ENCODE measurements at regions not wholly inside any gene's neighbourhood (a gene's known extent, or its start where the extent isn't known, plus 50 kb on each side); places are given as distances from the start of the nearest gene placed in this dataset.

GRCh38 chr22:27222178-27222577 is 564.8 kb downstream of the MIAT start:
- Histone ChIP-seq H3K36me3 (no peaks in the 10 kb centered on the region), H3K27me3 (no peaks in the 10 kb centered on the region), H3K4me1 (peaks cover 10% of the 10 kb centered on the region), H3K9me3 (peaks cover 3% of the 10 kb centered on the region), H3K27ac (no peak overlapping the region), H3K4me3 (no peak overlapping the region)
- DNase-seq (ENCODE audit: extremely low spot score in 2 of 2): no peak
- intact Hi-C loops (cut with DNase I): no loop called here
- TF ChIP-seq POLR2AphosphoS5 (IDR thresholded peaks at IDR 0.05; ENCODE audit: insufficient read depth in 1 of 2, low read depth in 1 of 2) (no peak), POLR2A (IDR thresholded peaks at IDR 0.05) (no peak), CTCF (IDR thresholded peaks at IDR 0.05) (no peak)

GRCh38 chr22:27223317-27224177 is 566.2 kb downstream of the MIAT start:
- peaks cover 10% of the 10 kb centered on the region for H3K4me1 ChIP-seq
- no peak overlapping the region for H3K27ac ChIP-seq
- H3K4me3 ChIP-seq: no peak overlapping the region
- TF ChIP-seq CTCF (IDR thresholded peaks at IDR 0.05) (no peak), POLR2A (IDR thresholded peaks at IDR 0.05) (no peak), POLR2AphosphoS5 (IDR thresholded peaks at IDR 0.05; ENCODE audit: insufficient read depth in 1 of 2, low read depth in 1 of 2) (no peak)
- H3K36me3 ChIP-seq: no peaks in the 10 kb centered on the region
- H3K9me3 ChIP-seq: peaks cover 3% of the 10 kb centered on the region
- DNase-seq (ENCODE audit: extremely low spot score in 2 of 2): no peak
- H3K27me3 ChIP-seq: no peaks in the 10 kb centered on the region
- intact Hi-C loops (cut with DNase I): no loop called here

DNA sequence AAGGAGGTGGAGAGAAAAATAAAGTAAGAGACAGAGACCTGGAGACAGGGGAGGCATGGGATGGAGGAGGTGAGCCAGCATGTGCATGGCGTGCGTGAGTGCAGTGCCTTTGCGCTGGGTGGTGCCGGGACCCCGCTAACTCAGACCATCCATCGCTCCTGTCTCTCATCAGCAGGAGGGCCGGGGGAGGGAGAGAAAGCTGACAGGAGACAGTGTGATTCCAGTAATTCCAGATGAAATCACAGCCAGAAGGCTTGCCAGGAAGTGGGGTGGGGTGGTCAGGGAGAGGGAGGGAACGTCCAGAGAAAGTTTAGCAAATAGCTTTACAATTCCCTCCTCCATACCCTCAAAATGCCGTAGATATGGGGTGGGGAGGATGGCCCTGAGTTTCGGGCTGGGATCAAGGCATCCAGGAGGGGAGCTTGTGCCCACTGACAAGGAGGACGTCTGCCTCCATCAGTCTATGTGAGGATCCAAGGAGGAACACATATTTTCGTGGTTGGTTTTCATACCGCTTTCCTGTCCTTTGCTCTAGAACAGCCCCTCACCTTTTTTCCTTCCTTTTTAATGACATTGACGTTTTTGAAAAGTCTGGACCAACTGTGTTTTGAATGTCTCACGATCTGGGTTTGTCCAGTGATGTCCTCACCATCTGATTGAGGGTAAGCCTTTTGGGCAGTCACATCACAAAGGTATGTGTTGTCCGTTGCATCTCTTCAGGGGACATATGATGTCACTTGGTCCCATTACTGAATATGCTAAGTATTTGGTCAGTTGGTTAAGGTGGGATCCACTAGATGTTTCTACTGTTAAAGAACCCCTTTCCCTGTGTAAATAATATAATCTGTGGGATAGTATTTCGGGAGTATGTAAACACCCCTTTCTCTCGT is 567.3 kb downstream of the MIAT start:
- Histone ChIP-seq H3K36me3 (no peaks in the 10 kb centered on the region), H3K4me1 (peaks cover 10% of the 10 kb centered on the region), H3K4me3 (no peak overlapping the region), H3K27me3 (no peaks in the 10 kb centered on the region), H3K9me3 (peaks cover 3% of the 10 kb centered on the region), H3K27ac (no peak overlapping the region)
- TF ChIP-seq POLR2AphosphoS5 (IDR thresholded peaks at IDR 0.05; ENCODE audit: insufficient read depth in 1 of 2, low read depth in 1 of 2) (no peak), CTCF (IDR thresholded peaks at IDR 0.05) (no peak), POLR2A (IDR thresholded peaks at IDR 0.05) (no peak)
- no peak for DNase-seq (ENCODE audit: extremely low spot score in 2 of 2)
- intact Hi-C loops (cut with DNase I): no loop called here

DNA sequence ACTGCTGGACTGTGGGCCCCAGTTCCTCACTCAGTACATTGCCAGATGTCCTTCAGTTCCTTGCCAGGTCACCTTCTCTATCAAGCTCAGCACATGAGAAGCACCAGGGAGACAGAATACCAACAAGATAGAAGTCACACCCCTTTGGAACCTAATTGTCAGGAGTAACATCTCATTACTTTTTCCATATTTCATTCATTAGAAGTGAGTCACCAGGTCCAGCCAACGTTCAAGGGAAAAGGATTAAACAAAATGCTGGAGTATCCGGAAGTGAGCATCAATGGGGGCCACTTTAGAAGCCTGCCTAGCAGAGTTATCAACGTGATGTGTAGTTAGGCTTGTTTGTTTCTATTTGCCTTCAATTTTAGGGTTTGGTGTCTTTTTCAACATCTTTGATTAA is 569.3 kb downstream of the MIAT start:
- H3K27ac ChIP-seq: no peak overlapping the region
- H3K27me3 ChIP-seq: no peaks in the 10 kb centered on the region
- TF ChIP-seq CTCF (IDR thresholded peaks at IDR 0.05) (no peak), POLR2A (IDR thresholded peaks at IDR 0.05) (no peak), POLR2AphosphoS5 (IDR thresholded peaks at IDR 0.05; ENCODE audit: insufficient read depth in 1 of 2, low read depth in 1 of 2) (no peak)
- intact Hi-C loops (cut with DNase I): no loop called here
- no peak for DNase-seq (ENCODE audit: extremely low spot score in 2 of 2)
- no peaks in the 10 kb centered on the region for H3K36me3 ChIP-seq
- peaks cover 10% of the 10 kb centered on the region for H3K4me1 ChIP-seq
- no peak overlapping the region for H3K4me3 ChIP-seq
- peaks cover 3% of the 10 kb centered on the region for H3K9me3 ChIP-seq

All from vagina (tissue), 2 donors.